22Rv1 (cell line): ENCODE measurements at regions not wholly inside any gene's neighbourhood (a gene's known extent, or its start where the extent isn't known, plus 50 kb on each side); places are given as distances from the start of the nearest gene placed in this dataset.

Experiments used
- H3K27ac ChIP-seq: fragments of 450-650 bp; 2 replicates; pipeline ENCODE4 v1.5.1; 2017
- ZFX ChIP-seq: fragments of 450-650 bp; IDR thresholded peaks from 2 replicates; pipeline ENCODE4 v1.6.1; 2017; ENCODE audit warnings: antibody characterized with exemption, borderline replicate concordance
- TF ChIP-seq, protein P1 (sequence below): fragments of 450-650 bp; IDR thresholded peaks from 2 replicates; pipeline ENCODE4 v1.5.1; 2017; ENCODE audit warnings: mild to moderate bottlenecking

DNA sequence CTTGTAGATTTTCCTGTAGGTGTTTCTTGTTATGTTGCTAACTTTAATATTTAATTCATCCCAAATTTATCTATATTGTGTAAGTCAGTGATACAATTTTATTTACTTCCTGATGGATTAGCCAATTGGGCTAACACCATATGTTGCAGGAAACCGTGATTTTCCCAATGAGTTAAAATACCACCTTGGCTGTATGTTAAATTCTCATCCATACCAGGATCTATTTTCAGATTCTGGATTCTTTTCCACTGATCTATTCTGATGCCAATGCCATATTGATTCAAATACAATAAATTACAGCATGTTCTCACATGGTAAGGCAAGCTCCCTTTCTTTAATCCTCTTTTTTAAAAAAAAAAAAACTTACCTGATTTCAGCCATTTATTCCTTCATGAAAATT is 85.8 kb upstream of the DNAJC10 start:
- H3K27ac ChIP-seq: no peak overlapping the region
- TF ChIP-seq, protein P1, sequence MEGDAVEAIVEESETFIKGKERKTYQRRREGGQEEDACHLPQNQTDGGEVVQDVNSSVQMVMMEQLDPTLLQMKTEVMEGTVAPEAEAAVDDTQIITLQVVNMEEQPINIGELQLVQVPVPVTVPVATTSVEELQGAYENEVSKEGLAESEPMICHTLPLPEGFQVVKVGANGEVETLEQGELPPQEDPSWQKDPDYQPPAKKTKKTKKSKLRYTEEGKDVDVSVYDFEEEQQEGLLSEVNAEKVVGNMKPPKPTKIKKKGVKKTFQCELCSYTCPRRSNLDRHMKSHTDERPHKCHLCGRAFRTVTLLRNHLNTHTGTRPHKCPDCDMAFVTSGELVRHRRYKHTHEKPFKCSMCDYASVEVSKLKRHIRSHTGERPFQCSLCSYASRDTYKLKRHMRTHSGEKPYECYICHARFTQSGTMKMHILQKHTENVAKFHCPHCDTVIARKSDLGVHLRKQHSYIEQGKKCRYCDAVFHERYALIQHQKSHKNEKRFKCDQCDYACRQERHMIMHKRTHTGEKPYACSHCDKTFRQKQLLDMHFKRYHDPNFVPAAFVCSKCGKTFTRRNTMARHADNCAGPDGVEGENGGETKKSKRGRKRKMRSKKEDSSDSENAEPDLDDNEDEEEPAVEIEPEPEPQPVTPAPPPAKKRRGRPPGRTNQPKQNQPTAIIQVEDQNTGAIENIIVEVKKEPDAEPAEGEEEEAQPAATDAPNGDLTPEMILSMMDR: no peak
- TF ChIP-seq ZFX: no peak

DNA sequence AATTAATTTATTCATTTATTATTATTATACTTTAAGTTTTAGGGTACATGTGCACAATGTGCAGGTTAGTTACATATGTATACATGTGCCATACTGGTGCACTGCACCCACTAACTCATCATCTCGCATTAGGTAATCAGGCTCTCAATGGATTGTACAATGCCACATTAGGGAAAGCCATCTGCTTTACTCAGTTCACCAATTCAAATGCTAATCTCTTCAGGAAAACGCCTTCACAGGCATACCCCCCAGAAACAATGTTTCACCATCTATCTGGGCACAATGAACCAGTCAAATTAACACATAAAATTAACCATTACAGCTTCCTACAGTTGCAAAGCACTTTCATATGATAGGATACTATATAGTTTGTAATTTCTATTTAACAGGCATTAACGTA is 84.8 kb upstream of the DNAJC10 start:
- no peak for TF ChIP-seq ZFX
- TF ChIP-seq, protein P1: no peak
- no peak overlapping the region for H3K27ac ChIP-seq

- no peak for TF ChIP-seq ZFX
- TF ChIP-seq, protein P1: no peak
- no peak overlapping the region for H3K27ac ChIP-seq
These were observed 81.7 kb upstream of the DNAJC10 start for GRCh38 chr2:182634386-182634785.

DNA sequence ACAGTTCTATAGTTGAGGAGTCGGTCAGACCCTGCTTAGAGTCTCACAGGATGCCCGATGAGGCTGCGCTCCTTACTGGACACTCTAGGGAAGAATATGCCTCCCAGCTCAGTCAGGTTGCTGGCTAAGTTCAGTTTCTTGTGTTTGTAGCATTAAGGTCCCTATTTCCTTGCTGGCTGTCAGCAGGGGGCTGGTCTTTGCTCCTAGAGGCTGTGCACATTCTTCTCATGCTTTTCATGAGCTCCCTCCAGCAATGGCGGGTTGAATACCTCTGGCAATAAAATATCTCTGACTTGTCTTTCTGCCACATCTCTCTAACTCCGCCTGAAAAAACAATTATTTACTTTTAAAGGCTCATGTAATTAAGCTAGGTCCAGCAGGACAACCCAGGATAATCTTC is 79.4 kb upstream of the DNAJC10 start:
- H3K27ac ChIP-seq: no peak overlapping the region
- no peak for TF ChIP-seq ZFX
- TF ChIP-seq, protein P1: no peak

GRCh38 chr2:182638667-182639066 is 77.4 kb upstream of the DNAJC10 start:
- H3K27ac ChIP-seq: no peak overlapping the region
- TF ChIP-seq ZFX: no peak
- TF ChIP-seq, protein P1: no peak

GRCh38 chr2:182639971-182640370 is 76.1 kb upstream of the DNAJC10 start:
- no peak overlapping the region for H3K27ac ChIP-seq
- no peak for TF ChIP-seq ZFX
- TF ChIP-seq, protein P1: no peak

DNA sequence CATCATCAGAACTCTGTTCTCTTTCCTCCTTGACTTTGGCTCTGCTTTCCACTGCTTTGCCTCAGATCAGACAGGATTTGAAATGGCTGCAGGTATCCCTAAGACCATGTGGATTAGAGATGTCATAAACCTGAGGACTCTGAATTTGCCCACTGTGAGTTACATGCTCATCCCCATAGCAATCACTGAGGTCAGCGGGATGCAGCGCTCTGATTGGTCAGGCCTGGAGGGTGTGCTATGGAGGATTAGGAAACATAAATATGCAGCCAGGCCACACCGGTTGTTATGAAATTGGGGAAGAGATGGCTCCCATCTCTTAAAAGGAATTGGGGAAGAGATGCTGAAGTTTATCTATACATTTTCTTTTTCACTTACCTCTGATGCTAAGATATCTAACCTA is 73.7 kb upstream of the DNAJC10 start:
- H3K27ac ChIP-seq: no peak overlapping the region
- no peak for TF ChIP-seq ZFX
- TF ChIP-seq, protein P1: no peak
